ENCODE measurements at regions not wholly inside any gene's neighbourhood (a gene's known extent, or its start where the extent isn't known, plus 50 kb on each side); places are given as distances from the start of the nearest gene placed in this dataset.
"Not testable (repeated sequence)": the region's sequence is repeated elsewhere in the genome, so short reads cannot be mapped to it uniquely, and the experiment has no call there.

DNA sequence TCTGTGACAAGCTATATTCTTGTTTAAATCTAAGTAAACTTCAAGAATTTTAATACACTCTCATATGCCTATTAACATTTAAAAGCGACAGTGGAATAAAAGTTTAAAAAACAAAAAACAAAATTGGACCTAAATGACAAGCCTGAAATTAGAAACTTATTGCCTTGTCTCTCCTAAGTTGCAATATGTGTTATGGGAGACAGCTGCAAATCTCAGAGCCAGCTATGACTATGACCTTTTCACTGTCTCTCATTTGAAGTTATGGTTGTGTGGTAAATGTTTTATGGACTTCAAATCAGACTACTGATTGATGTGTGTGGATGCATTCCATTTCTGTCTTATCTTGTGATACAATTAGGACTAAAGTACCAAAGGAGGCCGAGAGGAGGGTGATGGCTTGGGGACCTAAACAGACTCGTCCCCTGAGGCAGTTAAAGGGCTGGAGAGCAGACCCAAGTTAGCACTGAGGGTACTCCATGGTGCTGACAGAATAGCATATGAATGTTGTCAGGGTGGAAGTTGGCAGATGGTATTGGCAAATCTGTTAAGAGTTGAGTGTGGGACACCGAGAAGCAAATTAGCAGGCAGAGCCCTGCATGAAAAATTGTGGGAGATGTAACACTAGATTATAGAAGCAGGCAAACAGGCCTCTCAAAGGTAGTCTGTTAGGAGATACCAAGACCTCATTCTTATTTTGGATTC, 930.1 kb upstream of the MAN1A1 start:
- H3K4me3 ChIP-seq (replicated peaks; ENCODE audit: low read depth, low read length): no peak overlapping the region
- TF ChIP-seq, protein P1, sequence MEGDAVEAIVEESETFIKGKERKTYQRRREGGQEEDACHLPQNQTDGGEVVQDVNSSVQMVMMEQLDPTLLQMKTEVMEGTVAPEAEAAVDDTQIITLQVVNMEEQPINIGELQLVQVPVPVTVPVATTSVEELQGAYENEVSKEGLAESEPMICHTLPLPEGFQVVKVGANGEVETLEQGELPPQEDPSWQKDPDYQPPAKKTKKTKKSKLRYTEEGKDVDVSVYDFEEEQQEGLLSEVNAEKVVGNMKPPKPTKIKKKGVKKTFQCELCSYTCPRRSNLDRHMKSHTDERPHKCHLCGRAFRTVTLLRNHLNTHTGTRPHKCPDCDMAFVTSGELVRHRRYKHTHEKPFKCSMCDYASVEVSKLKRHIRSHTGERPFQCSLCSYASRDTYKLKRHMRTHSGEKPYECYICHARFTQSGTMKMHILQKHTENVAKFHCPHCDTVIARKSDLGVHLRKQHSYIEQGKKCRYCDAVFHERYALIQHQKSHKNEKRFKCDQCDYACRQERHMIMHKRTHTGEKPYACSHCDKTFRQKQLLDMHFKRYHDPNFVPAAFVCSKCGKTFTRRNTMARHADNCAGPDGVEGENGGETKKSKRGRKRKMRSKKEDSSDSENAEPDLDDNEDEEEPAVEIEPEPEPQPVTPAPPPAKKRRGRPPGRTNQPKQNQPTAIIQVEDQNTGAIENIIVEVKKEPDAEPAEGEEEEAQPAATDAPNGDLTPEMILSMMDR (IDR thresholded peaks at IDR 0.05; ENCODE audit: low read length, missing control alignments): no peak
- DNase-seq (ENCODE audit: low read depth): no peak

DNA sequence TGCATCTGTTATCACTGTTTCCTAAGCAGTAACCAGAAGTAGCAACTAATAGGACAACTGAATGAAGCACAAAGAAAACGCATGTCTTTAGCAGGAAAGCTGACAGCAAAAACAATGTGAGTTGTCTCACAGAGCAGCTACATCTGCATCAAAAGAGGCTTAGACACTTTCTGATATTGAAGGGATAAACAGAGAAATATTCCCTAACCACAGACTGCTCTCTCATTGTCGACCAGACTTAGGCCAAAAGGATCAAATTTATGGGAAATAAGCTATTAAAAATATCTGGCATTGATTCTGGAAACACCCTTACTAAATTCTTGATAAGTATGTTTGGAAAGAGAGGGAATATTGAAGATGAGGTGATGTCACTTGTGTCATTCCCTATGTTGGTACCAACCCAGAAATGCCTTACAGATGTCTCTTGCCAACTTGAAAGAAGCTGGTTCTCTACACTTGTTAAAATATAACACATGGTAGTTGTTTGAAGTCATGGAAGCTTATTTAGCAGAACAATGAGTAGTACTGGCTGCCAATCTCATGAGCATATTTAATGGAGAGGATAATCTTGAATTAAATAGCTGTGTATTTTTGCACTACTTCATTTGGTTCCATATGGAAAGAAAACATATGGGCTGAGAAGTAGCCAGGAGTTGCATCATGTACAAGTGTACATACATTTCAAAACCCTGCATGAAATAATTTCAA, 929.3 kb upstream of the MAN1A1 start:
- DNase-seq (ENCODE audit: low read depth): no peak
- no peak overlapping the region for H3K4me3 ChIP-seq (replicated peaks; ENCODE audit: low read depth, low read length)
- TF ChIP-seq, protein P1 (IDR thresholded peaks at IDR 0.05; ENCODE audit: low read length, missing control alignments): no peak

DNA sequence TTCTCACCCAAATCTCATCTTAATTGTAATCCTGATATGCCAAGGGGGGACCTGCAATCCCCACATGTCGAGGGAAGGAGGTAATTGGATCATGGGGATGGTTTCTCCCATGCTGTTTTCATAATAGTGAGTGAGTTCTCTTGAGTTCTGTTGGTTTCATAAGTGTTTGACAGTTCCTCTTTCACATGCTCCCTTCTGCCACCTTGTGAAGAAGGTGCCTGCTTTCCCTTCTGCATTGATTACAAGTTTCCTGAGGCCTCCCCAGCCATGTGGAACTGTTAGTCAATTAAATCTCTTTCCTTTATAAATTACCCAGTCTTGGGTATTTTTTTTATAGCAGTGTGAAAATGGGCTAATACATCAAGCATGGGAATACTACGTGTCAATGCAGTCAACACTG, 925.0 kb upstream of the MAN1A1 start:
- H3K4me3 ChIP-seq (replicated peaks; ENCODE audit: low read depth, low read length): no peak overlapping the region
- DNase-seq (ENCODE audit: low read depth): no peak
- TF ChIP-seq, protein P1 (IDR thresholded peaks at IDR 0.05; ENCODE audit: low read length, missing control alignments): no peak

DNA sequence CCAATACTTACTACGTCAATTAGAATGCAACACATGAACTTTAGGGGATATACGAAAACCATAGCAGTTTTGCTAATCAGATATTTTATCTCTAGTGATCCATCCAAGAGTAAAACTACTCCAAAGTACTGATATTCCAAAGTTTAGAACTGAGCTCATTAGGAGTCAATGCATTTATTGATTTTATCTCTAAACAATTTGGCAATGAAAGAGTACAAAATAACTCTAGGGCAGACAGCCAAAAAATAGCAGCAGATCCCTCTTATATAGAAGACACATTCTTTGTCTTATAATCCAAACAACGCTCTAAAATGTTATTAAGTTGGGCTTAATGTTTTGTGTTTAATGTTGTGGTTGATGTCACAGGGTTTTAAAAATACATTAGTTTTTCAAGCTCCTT, 923.9 kb upstream of the MAN1A1 start:
- TF ChIP-seq, protein P1 (IDR thresholded peaks at IDR 0.05; ENCODE audit: low read length, missing control alignments): no peak
- no peak overlapping the region for H3K4me3 ChIP-seq (replicated peaks; ENCODE audit: low read depth, low read length)
- no peak for DNase-seq (ENCODE audit: low read depth)

DNA sequence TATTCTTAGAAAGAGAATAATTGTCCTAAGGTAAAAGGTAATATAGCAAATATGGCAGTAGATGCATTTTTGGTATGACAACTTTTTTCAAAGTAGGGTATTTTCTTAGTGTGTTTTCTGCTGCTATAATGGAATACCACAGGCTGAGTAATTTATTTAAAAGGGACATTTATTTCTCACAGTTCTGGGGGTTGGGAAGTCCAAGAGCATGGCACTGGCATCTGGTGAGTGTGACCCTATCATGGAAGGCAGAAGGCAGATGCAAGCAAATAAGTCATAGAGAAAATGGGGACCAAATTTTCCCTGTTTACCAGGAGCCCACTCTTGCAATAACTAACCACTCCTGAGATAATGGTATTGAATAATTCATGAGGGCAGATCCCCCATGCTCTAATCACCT, 922.5 kb upstream of the MAN1A1 start:
- DNase-seq (ENCODE audit: low read depth): no peak
- TF ChIP-seq, protein P1 (IDR thresholded peaks at IDR 0.05; ENCODE audit: low read length, missing control alignments): no peak
- H3K4me3 ChIP-seq (replicated peaks; ENCODE audit: low read depth, low read length): no peak overlapping the region

DNA sequence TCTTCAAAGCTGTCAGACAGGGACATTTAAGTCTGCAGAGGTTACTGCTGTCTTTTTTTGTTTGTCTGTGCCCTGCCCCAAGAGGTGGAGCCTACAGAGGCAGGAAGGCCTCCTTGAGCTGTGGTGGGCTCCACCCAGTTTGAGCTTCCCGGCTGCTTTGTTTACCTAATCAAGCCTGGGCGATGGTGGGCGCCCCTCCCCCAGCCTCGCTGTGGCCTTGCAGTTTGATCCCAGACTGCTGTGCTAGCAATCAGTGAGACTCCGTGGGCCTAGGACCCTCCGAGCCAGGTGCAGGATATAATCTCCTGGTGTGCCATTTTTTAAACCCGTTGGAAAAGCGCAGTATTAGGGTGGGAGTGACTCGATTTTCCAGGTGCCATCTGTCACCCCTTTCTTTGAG, 918.7 kb upstream of the MAN1A1 start:
- DNase-seq (ENCODE audit: low read depth); H3K4me3 ChIP-seq (replicated peaks; ENCODE audit: low read depth, low read length): not testable (repeated sequence)

DNA sequence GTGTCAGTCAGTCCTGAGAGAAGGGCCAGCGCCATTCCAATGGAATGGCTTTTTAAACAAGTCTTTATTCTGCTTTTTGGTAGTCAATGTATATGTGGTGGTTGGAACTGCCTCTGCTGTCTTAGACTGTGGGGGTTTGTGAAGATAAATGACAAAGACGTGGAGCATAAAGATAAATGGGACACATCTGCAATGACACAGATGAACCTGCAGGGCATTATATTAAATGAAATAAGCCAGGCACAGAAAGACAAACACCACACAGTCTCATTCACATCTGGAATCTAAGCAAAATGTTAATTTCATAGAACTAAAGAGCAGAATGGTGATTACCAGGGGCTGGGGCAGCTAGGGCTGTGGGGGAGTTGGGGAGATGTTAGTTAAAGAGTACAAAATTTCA, 912.8 kb upstream of the MAN1A1 start:
- DNase-seq (ENCODE audit: low read depth): no peak
- TF ChIP-seq, protein P1 (IDR thresholded peaks at IDR 0.05; ENCODE audit: low read length, missing control alignments): no peak

More for the DNA sequence above, 912.8 kb upstream of the MAN1A1 start:
- no peak overlapping the region for H3K4me3 ChIP-seq (replicated peaks; ENCODE audit: low read depth, low read length)

Data from fibroblast of pulmonary artery (primary cell).